MM.1S (cell line): ENCODE measurements at regions not wholly inside any gene's neighbourhood (a gene's known extent, or its start where the extent isn't known, plus 50 kb on each side); places are given as distances from the start of the nearest gene placed in this dataset.
"Not testable (repeated sequence)": the region's sequence is repeated elsewhere in the genome, so short reads cannot be mapped to it uniquely, and the experiment has no call there.

Source experiments
- DNase-seq: peaks from one replicate; pipeline ENCODE4 v3.0.0-alpha.2; 2015
- H2AFZ ChIP-seq: fragments of 300-600 bp; sonication (generic); 2 replicates; pipeline ENCODE4 v1.6.0; 2016; ENCODE audit warnings: antibody characterized with exemption, low read length
- H3F3A ChIP-seq: fragments of 300-600 bp; sonication (generic); 2 replicates; pipeline ENCODE4 v1.6.1; 2016; ENCODE audit warnings: mild to moderate bottlenecking, antibody characterized with exemption, low read length, moderate library complexity, mixed read lengths; ENCODE audit not compliant: insufficient read depth
- H3K27ac ChIP-seq: fragments of 300-600 bp; sonication (generic); 2 replicates; pipeline ENCODE4 v1.5.1; 2016; ENCODE audit warnings: mild to moderate bottlenecking, low read length
- H3K27me3 ChIP-seq: fragments of 300-600 bp; sonication (generic); replicated peaks from 2 replicates; pipeline ENCODE4 v1.6.0; 2016; ENCODE audit warnings: low read length; ENCODE audit not compliant: insufficient read depth
- H3K36me3 ChIP-seq: fragments of 300-600 bp; sonication (generic); replicated peaks from 2 replicates; pipeline ENCODE4 v1.6.1; 2016; ENCODE audit warnings: mild to moderate bottlenecking, low read length, mixed read lengths; ENCODE audit not compliant: insufficient read depth
- H3K4me1 ChIP-seq: fragments of 300-600 bp; sonication (generic); 2 replicates; pipeline ENCODE4 v1.6.1; 2016; ENCODE audit warnings: low read length, mixed read lengths
- H3K4me2 ChIP-seq: fragments of 300-600 bp; sonication (generic); 2 replicates; pipeline ENCODE4 v1.6.0; 2016; ENCODE audit warnings: low read depth, low read length
- H3K4me3 ChIP-seq: fragments of 300-600 bp; sonication (generic); 2 replicates; pipeline ENCODE4 v1.5.1; 2016; ENCODE audit warnings: low read length, mixed read lengths
- H3K79me2 ChIP-seq: fragments of 300-600 bp; sonication (generic); 2 replicates; pipeline ENCODE4 v1.6.1; 2016; ENCODE audit warnings: mixed run types, low read length, mixed read lengths
- H3K9ac ChIP-seq: fragments of 300-600 bp; sonication (generic); 2 replicates; pipeline ENCODE4 v1.6.1; 2016; ENCODE audit warnings: low read length, mixed read lengths
- H3K9me2 ChIP-seq: fragments of 300-600 bp; sonication (generic); replicated peaks from 2 replicates; pipeline ENCODE4 v1.6.1; 2016; ENCODE audit warnings: mild to moderate bottlenecking, low read length, mixed read lengths; ENCODE audit not compliant: insufficient read depth
- H3K9me3 ChIP-seq: fragments of 300-600 bp; sonication (generic); replicated peaks from 2 replicates; pipeline ENCODE4 v1.6.1; 2016; ENCODE audit warnings: mild to moderate bottlenecking, low read length, mixed read lengths; ENCODE audit not compliant: insufficient read depth
- H4K20me1 ChIP-seq: fragments of 300-600 bp; sonication (generic); 2 replicates; pipeline ENCODE4 v1.6.1; 2016; ENCODE audit warnings: mild to moderate bottlenecking, low read length, moderate library complexity, mixed read lengths; ENCODE audit not compliant: insufficient read depth
- CTCF ChIP-seq: fragments of 300-600 bp; sonication (generic); IDR thresholded peaks from 2 replicates; pipeline ENCODE4 v1.5.1; 2016; ENCODE audit warnings: antibody characterized with exemption, low read length, mixed read lengths
- EZH2 ChIP-seq: fragments of 300-600 bp; sonication (generic); optimal IDR thresholded peaks from 2 replicates; pipeline ENCODE3; 2017; ENCODE audit warnings: low read depth, mild to moderate bottlenecking, antibody characterized with exemption, low read length, mixed read lengths
- EZH2phosphoT487 ChIP-seq: fragments of 300-600 bp; sonication (generic); IDR thresholded peaks from 2 replicates; pipeline ENCODE4 v1.6.1; 2018; ENCODE audit warnings: antibody characterized with exemption, low read length

- no peaks in the 10 kb centered on the region for H3K9me2 ChIP-seq
- no peak overlapping the region for H3K4me2 ChIP-seq
- no peaks in the 10 kb centered on the region for H3K36me3 ChIP-seq
- no peaks in the 10 kb centered on the region for H3K79me2 ChIP-seq
- no peaks in the 10 kb centered on the region for H3K27me3 ChIP-seq
- TF ChIP-seq CTCF (no peak), EZH2phosphoT487 (no peak), EZH2 (no peak)
- no peaks in the 10 kb centered on the region for H4K20me1 ChIP-seq
- no peak overlapping the region for H3K9ac ChIP-seq
- no peaks in the 10 kb centered on the region for H3K4me1 ChIP-seq
- no peak overlapping the region for H3K4me3 ChIP-seq
- no peak overlapping the region for H2AFZ ChIP-seq
- H3K9me3 ChIP-seq: no peaks in the 10 kb centered on the region
- H3K27ac ChIP-seq: no peak overlapping the region
- H3F3A ChIP-seq: no peaks in the 10 kb centered on the region
- DNase-seq: no peak
Observed at GRCh38 chr5:100682625-100683024, 147.5 kb downstream of the FAM174A start.

- H3K79me2 ChIP-seq: no peaks in the 10 kb centered on the region
- no peak overlapping the region for H3K4me3 ChIP-seq
- H3K9me3 ChIP-seq: no peaks in the 10 kb centered on the region
- H3F3A ChIP-seq: no peaks in the 10 kb centered on the region
- no peaks in the 10 kb centered on the region for H3K4me1 ChIP-seq
- no peak overlapping the region for H3K9ac ChIP-seq
- TF ChIP-seq EZH2phosphoT487 (no peak), EZH2 (no peak), CTCF (no peak)
- H4K20me1 ChIP-seq: no peaks in the 10 kb centered on the region
- no peak overlapping the region for H3K4me2 ChIP-seq
- H3K36me3 ChIP-seq: no peaks in the 10 kb centered on the region
- H2AFZ ChIP-seq: no peak overlapping the region
- H3K9me2 ChIP-seq: no peaks in the 10 kb centered on the region
- no peak for DNase-seq
- H3K27ac ChIP-seq: no peak overlapping the region
- H3K27me3 ChIP-seq: no peaks in the 10 kb centered on the region
Observed at GRCh38 chr5:100683881-100684280, 148.7 kb downstream of the FAM174A start.

- H3K9me3 ChIP-seq, DNase-seq, H3K9me2 ChIP-seq, H3K4me2 ChIP-seq, H3F3A ChIP-seq, H4K20me1 ChIP-seq, H3K4me1 ChIP-seq, H3K4me3 ChIP-seq, H3K27me3 ChIP-seq, H3K36me3 ChIP-seq, H3K9ac ChIP-seq, H3K79me2 ChIP-seq, H3K27ac ChIP-seq, H2AFZ ChIP-seq: not testable (repeated sequence)
Observed at GRCh38 chr5:100685122-100685521, 149.9 kb downstream of the FAM174A start.

GRCh38 chr5:100688834-100689233 is 153.7 kb downstream of the FAM174A start:
- not testable (repeated sequence) for H3K4me2 ChIP-seq, H3K4me3 ChIP-seq, H3K9me2 ChIP-seq, H4K20me1 ChIP-seq, H3K36me3 ChIP-seq, H3K27ac ChIP-seq, H3K9ac ChIP-seq, H3K27me3 ChIP-seq, H3K9me3 ChIP-seq, H3K79me2 ChIP-seq, H2AFZ ChIP-seq, H3F3A ChIP-seq, H3K4me1 ChIP-seq, DNase-seq
